Left kidney (tissue), 1 donor: ENCODE measurements at regions not wholly inside any gene's neighbourhood (a gene's known extent, or its start where the extent isn't known, plus 50 kb on each side); places are given as distances from the start of the nearest gene placed in this dataset.

Experiments used
- DNase-seq: peaks from one replicate; pipeline ENCODE4 v3.0.0-alpha.2; 2013

- DNase-seq = no peak
Observed at GRCh38 chr15:101551696-101552591, 62.4 kb upstream of the PCSK6 start.

GRCh38 chr15:101550124-101550523, 60.6 kb upstream of the PCSK6 start:
- DNase-seq = no peak

DNA sequence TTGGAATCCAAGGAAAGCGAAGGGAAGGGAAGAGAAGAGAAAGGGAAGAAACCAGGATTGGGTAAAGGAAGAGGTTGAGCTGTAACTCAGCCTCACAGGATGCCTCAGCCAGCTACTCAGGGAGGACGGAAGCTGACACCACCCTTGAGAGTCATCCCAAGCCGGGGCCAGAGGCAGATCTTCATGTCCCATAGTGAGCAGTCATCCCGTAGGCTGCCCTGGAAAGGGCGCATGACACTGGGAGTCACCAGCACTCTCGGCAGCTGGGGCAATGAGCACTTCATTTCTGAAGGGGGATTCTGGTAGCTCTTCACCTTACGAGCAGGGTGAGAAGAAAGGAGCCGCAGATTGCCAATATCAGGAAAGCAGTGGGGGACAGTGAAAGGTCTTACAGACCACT, 60.1 kb upstream of the PCSK6 start:
- no peak for DNase-seq

DNA sequence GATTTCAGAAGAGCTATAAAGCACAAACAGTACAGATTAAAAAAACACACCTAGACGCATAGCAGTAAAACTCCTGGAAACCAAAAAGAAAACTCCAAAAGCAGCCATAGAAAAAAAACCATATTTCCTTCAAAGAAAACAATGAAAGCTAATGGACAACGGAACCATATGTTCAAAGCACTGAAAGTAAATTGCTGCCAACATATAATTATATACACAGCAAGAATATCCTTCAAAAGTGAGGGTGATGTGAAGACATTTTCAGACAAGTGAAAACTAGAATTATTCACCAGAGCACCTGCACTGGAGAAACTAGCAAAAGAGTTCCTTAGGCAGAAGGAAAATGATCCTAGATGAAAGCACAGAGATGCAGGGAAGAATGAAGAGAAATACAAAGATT, 58.2 kb upstream of the PCSK6 start:
- DNase-seq = no peak

DNA sequence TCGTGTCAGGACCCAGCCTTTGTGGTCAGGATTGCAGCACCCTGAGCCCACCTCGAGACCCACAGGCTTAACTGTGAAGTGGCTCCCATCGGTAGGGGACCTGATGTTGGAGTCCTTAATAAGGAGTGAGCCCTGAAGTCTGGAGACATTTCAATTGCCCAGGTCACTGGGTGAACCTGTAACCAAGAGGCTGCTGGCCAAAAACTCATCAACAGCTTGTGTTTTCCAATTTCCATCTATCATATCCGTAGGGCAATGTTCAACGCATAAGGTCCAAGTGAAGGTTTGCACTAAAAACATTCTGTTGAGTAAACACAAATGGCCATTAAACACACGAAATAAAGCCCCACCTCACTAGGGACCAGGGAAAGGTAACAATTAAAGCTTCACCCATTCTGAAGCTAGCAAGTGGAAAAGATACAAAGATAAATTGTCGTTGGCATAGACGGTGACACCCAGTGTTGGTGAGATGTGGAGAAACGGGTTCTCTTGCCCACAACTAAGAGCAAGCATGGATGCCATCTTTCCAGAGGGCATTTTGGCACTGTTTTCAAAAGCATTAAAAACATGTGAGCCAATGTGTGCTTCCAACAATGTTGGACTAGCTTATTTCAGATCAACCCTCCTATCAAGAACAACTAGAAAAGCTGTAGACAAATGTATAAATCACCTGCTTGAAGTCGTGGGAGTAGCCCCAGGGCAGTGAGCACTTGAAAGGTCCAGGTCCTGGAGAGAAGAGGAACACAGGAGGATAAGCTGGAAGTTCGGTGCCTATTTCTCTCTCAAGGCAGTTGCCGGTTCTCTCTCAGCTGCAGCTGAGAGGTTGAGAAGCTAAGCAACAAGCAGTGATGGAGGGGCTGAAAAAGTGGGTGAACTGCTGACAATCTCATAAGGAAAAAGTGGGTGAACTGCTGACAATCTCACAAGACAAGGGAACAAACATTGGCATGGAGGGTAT, 56.3 kb upstream of the PCSK6 start:
- DNase-seq = no peak

DNA sequence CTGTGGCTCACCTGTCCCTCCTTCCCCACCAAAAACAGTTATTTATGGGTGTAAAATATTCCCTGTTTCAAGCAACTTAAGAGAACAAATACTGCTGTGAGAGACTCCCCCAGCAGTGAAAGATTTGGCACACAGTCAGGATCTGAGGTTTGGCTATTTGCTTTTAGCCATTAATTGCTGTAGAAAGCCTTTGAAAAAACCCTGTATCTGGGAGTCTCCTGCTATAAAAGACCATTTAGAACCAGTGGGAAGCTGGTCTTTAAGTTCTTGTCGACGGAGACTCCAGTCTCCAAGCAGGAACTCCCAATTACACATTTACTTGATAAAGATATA, 55.1 kb upstream of the PCSK6 start:
- no peak for DNase-seq

GRCh38 chr15:101543926-101544612, 54.6 kb upstream of the PCSK6 start:
- DNase-seq = no peak

DNA sequence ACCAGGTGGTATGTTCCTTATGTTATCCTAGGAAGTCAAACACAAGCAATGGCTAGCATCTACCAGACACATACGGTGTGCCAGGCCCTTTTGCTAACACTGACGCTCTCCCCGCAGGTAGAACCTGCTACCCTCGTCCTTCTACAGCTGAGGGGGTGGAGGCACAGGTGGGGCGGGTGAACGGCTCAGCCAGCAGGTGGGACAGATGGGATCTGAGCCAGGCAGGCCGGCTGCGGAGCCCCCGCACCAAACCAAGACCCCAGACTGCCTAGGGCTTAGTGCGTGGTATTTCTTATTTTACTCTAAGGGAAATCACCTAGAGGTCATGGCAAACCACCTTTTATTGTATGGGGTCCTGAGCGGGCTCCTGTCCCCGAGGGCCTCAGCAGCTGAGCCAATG, 53.9 kb upstream of the PCSK6 start:
- DNase-seq = no peak

- DNase-seq = no peak
Observed at GRCh38 chr15:101543026-101543390, 53.5 kb upstream of the PCSK6 start.

DNA sequence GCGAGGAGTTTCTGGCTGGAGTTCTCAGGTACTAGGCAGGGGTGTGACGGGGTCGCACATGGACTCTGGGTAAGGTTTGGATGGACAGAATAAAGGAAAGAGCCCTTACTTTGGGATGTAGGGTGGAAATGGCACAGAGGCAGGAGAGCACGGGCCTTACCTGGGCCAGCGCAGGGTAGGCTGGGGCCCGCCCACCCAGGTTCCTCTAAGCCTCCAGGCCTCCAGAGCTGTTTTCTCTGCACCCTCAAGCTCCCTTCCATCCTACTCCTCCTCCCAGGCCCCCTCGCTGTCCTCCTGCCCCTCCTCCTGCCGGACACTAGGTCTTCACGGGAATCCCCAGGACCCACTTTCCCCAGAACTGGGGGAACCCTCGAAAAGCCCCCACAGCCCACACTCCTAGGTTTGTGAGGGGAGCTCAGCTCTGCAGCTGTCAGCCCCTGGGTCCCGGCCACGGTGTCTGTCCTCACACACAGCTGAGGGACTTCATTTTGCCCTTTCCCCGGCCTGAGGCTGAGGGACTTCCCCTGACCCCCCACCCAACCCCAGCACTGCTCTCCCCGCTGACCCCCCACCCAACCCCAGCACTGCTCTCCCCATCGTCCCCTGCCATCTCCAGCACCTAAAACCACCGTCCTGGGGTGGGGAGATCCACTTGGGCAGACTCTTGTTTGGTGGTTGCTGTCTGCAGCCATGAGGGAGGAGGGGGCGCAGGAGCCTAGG, 53.0 kb upstream of the PCSK6 start:
- DNase-seq = no peak

DNA sequence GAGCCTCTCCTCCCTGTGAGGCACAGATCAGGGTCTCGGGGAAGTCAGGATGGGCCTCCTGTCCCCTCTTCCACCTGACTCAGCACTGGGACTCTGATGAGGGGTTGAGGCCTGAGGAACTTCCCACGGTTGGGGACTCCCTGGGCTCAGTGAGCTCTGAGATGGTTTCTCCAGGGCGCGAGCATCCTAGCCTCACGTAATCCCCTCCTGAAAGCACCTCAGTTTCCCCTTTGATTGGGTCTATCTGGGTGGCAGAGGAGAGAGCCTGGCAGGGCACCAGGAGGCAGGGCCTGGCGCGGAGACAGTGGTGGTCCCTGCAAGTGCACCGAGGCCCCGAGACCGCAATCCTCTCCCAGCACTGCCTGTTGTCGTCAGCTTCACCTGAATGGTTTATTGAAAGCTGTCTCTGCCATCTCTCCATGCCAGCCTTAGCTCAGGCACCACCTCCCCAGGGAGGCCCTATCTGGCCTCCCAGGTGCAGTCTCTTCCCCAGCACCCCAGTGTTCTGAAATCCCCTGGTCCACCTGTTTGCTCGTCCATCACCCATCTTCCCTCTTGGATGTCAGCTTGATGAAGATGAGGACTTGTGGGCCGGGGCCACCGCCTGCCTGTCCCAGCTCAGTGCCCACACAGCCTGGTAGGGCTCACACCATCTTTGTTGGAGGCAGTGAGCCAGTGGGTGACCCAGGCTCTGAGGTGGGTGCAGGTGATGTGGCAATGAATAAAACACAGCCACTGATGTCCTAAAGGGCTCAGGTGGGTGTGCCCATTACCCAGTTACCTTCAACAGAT, 52.2 kb upstream of the PCSK6 start:
- DNase-seq = no peak

GRCh38 chr15:101540480-101541239, 51.2 kb upstream of the PCSK6 start:
- no peak for DNase-seq

DNA sequence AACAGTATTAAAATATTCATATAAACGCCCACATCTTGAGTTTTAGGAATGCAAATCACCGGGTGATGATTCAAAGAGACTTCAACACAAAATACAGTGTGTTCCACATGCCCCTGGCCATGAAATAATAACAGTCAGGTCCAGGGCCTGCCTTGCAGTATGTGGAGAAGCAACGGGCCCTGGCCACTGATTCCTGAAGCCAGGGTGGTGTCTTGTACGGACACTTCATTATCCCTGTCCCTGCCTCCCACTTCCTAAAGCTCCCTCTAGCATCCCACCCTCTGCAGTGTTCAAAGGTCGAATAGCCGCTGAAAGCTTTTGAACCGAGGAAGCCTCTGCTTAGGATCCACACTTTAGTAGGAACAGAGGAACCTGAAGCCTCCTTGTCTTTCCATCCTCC, 50.4 kb upstream of the PCSK6 start:
- DNase-seq = no peak

DNA sequence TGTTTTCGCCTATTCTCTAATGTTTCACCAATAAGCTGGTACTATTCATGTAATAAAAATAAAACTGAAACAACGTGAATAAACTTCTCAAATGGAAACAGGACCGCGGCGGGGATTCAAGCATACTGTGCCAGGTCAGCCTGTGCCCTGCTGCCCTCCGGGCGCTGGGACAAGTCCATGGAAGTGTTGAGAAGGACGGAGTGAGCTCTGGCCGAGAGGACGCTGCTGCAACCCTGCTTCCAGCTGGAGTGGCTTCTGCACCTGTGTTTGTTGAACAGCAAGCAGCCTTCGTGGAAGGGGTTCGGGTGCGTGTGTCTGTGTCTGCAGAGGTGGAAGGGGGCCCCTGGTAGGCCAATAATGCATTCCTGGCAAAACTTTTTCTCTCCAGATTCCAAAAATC, 50.0 kb upstream of the PCSK6 start:
- no peak for DNase-seq
